ENCODE measurements at regions not wholly inside any gene's neighbourhood (a gene's known extent, or its start where the extent isn't known, plus 50 kb on each side); places are given as distances from the start of the nearest gene placed in this dataset.

DNA sequence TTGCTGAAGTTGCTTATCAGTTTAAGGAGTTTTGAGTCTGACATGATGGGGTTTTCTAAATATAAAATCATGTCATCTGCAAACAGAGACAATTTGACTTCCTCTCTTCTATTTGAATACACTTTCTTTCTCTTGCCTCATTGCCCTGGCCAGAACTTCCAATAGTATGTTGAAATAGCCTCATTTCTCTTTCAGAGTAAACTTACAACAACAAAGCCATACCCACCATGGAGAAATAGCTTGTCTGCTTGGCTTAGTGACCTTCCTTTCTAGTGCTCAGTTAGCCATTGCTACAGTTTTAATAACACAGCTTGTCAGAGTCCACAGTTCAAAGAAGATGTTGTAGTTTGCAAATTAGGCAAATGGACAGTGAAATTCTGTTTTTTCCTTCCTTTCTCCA, 228.0 kb downstream of the ETAA1 start:
- DNase-seq = no peak

DNA sequence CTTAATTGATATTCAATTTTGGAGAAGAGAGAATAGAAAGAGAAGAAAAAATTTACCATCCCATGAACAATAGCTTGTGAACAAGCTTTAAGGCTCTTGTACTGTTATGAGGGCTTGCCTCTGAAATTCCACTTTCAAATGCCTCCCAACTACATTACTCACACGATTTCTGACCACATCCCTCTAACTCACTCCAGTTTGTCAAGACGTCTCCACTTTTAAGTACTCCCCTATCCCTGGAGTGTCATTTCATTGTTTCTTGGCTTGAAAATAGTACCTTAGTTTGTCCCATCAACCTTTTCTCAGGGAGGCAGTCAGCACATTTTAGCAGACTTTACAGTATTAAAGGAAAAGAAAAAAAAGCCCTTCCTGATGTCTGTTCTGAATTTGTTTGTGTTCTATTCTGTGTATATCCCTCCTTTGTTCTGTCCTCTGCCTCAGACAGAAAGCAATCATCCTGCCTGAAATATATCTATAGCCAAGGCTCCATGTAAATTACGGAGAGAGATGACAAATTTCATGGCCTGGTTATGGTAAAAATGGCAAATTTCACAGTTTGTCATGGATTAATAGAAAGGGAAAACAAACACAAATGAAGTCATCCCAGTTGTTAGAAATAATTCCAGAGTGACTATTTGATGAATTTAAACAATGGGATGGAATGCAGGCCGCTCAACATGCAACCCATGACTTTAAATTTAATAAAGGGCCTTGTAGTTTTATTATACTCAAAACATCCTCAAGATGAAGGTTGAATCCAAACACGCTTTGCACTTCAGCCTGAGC, 228.8 kb downstream of the ETAA1 start:
- no peak for DNase-seq

DNA sequence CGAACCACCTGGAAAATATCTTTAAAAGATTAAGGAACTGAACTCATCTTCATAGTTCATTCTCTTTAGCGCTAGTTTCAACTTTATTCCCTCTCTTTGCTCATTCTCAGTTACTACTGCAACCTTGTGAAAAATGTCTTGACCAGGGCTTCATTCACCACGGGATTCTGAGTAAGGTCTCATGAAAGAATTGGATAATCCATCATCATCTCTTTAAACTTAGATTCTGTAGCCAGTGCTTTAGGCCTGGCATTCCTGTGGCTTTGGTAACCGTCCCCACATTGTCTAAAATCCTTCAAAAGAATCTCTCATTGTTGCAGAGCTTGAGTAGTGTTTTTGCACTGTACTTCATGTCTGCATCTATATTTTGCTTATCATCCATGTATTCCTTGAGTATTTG, 229.5 kb downstream of the ETAA1 start:
- no peak for DNase-seq

DNA sequence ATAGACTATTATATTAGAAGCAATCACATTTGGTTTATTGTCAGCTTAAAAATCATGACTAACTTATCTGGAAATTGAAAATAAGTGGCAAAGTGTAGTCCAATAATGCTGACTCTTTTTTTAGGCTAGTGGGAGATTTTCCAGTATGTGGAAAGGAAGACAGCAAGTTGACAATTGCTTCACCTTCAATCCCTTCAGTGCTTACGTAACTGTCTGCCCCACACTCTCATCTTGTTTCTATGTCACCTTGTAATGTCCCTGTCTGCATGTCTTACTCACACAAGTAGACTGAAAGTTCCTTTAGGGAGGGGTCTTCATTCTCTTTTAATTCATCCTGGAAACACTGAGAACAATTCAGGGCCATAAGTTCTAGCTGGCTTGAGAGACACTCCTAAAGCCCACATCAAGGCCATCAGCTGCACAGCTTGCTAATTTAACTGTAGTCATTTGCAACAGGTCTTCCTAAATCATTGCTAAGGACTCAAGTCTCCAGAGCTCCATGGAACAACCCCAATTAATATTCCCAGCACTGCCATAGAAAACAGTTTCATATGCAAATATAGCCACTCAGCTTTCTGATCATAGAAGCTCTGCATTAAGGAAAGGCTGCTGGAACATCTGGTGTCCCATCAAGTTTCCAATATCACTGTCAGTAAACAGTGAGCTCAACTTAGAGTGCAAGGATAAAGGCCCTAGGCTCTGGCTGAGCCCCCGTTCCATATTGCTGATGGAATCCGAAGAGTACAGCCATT, 230.5 kb downstream of the ETAA1 start:
- no peak for DNase-seq

DNA sequence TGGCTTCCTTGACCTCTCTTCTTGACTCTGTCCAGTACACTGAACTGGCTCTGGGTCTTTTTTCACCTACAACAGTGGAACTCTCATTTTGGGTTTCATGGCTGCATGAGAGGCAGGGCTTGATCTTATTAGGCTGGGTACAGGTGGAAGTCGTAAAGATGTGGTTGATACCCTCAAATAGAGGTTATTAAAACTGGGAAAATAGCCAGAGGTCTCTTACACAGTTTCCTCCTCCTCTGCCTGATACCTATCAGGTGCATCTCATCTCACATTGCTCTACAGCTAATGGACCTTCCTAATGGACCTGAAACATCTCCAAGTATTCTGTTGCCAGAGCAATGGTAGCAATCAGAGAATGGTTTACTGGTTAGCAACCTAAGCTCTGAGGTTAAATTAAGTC, 231.8 kb downstream of the ETAA1 start:
- DNase-seq = no peak

DNA sequence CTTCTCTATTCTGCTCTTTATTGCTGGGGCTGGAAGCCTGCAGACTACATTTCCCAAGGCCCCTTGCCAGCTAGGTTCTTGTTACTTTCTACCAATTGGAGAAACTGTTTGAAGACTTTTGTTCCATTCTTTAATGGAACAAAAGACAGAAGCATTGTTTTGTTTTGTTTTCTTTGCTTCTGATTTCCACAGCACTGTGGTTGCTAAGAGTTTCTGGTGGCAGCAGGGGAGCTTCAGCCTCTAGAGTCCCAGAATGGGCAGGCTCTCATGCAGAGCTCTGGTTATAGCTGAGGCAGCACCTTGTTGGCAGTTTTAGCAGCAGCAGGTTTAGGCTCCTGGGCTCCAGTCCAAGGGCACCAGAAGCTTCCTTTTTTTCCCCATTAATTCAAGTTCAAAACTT, 234.3 kb downstream of the ETAA1 start:
- DNase-seq = no peak

DNA sequence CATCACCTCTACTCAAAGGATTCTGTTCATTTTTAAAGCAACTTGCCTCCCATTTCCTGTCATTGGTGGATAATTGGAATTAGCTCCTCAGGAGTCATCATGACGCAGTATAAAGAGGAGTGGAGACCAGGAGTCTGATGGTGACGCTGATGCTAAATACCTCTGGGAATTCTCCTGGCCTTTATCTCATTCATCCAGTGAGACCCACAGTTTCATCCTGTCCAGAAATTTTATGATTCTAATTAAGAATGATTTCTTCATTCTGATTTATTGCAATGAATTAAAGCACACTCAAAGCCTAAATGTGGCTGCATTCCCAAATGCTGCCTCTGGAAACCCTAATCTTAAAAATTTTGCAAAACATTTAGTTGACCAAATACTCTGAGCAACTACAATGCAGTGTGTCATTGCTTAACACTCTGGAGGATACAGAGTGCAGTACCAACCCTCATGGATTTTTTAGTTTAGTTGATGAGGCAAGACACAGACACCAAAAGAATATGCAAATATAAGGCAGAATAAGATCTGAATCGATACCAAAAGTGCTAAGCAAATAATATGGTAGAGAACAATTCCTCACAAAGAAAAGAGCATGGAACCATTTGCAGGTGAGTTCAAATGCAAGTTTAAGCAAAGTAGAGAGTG, 236.2 kb downstream of the ETAA1 start:
- DNase-seq = no peak

DNA sequence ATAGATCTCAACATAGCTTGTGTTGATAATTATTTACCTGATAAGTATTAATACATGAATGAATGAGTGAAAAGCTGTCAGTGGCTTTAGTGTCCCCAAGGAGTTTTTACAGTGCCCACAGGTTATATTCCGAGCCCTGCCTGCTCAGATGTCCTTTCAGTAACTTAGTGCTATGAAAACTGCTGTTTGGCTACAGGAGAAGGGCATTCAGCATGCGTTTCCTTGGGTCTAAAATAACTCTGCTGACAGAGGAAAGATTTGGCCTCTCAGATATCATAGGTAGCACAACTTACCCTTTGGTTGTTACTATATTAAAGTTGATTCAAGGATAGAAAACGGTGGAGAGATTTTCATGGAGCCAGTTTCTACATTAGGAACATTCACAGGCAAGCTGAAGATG, 241.0 kb downstream of the ETAA1 start:
- no peak for DNase-seq

DNA sequence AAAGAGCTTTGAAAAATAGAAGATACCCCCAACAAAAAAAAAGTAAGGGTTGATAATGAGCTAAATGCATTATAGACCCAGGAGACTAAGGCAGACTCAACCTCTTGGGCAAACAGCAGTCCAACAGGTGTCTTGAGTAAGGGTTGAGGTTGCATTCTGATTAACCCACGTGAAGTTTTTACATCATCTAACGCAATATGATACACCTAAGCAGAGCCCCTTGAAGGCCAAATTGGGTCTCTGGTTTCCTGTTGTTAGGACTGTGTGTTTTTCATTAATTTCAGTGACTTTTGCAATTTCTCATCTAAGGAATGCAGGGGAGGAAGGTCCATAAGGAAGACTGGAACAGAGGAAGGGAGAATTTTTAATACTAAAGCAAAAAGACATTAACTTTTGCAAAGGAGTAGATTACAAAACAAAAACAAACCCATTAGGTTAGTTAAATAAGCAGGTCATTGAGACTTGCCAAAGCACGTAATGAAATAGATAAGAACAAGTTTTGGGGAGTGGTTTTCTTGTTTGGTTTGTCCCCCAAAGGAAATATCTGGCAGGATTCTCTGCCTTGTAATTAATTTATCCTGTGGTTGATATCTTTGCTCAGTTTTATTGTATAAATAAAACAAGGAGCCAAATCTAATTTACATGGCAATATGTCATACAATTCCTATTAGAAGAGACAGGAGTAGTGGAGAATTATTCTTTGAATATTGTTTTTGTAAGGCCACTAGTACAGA, 244.3 kb downstream of the ETAA1 start:
- peak in 1 of 3 experiments; percentile 39 for DNase-seq

DNA sequence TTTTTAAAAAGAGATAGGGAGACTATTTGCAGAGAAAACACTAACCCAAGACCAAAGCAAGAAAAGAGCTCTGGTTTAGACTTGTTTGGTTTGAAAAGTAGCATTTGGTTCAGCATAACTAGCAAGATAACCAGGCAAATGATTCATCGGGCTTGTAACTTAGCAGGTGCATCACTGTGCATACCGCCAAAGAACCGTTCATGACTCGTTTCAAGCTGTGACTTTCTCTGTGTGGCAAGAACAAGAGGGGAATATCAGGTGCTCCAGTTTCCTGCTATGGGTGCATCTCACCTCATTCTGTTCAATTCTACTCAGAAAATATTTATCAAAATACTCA, 244.9 kb downstream of the ETAA1 start:
- peak in 2 of 3 experiments; percentile 32 to 66 for DNase-seq

DNA sequence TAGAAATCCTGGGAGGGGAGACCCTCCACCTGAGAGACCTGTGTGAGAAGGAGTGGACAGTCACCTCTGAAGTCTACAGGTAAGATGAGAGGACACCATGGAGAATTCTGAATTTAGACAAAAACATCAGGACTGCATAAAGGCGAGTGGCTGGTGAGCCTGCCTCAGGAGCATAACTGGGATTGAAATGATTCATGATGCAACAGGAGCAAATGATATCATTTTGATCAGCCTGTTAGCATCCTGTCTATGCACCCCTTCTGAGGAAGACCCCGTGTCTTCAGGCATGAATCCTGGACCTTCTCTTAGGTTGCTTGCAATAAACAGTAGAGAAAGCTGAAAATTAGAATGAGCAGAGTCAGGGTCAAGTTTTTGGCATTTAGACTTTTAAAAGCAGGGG, 245.8 kb downstream of the ETAA1 start:
- DNase-seq = no peak

DNA sequence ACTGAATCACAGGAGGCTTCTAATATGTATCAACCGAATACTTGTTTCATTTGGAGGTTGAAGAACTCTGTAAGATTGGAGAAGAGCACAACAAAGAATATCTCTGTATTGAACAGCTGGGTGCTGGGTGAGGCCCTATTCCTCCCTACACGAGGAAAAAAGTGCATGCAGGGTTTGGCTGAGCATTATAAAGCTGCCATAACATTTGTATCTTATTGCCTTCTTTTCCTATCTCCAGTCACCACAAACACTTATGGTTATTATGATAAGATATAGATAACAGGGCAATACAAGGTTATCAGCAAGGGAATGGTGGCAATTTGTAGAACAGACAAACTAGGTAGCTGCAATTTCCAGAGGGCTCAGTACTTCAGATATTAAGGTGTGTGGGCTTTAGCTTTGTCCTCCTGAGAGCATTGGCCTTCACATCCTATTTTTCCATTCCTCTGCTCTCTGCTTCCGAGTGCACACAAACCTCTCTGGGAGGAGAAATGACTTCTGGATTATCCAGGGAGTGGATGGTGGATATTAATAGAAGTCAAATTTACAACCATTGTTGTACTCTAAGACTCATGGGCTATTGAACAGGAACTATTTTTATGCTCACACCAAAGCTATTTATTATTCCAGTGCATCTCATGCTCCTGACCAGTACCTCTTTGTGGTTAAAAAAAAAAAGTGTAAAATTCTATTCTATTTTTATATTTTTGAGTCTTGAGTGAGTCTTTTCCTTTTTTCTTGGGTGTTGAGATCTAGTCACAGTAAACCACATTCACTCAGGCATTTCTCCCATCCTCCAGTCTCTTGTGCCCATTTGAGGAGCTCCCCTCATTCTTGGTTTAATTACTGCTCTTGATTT, 248.4 kb downstream of the ETAA1 start:
- DNase-seq = no peak

DNA sequence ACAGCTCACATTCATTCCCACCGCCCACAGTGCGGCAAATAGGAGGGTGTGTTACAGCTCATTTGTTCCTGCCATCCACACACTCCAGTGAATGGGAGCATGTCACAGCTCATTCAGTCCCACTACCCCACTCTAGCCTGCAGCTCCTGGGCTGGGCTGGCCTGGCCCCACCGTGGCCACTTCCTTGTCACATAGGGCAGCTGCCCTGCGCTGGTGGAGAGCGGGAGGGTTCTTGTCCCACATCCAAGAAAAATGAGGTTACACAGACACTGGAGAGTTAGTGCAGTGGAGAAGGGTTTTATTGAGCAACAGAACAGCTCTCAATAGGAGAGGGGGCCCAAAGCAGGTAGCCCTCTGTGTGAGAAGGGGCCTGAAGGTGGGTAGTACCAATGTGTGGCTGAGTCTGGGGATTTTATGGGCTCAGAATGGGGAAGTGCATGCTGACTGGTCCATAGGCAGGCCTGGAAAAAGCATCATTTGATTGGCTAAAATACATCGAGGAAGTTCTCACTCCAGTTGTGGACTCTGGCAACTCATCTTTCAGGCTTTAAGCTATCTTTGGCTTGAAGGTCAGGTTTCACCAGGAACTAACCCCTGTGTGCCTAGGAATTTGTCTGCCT, 249.7 kb downstream of the ETAA1 start:
- DNase-seq = no peak

DNA sequence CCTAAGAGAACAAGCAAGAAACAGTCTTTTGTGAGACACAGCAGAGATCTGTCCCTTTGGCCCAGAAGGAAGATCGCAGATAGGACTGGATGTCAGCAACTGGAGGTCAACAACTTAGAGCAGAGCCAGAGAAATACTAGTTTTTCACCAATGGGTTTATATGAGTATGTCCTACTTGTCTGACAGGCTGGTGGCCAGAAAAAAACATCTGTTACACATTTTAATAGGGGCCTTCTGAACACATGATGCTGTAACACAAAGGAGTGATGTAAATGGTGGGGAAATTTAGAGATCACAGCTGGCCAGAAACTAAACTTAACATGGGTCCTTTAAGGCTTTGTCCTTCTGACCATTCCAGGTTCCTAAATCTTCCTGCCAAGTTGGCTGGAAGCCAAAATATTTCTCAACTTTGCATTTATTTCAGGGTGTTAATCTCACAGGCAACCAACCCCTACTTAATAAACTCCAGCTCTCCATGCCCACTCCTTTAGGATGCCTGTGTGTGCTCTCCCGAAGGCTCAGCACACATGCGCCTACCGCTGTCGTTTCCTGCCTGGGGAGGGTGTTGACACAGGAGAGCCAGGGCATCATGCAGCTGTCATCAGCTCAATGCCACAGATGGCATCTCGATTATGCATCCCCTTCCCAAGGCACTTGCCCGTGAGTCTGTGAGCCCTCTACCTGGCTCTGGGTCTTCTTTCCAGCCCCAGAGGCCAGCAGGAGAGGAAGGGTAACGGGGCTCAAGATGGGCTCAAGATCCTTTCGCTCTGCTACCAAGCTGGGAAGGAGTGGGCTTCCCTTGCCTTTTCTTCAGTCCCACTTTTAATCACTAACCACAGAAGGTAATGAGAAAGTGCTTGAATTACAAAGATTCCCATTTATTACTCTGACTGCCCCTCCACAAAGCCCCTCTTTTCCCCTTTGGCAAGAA, 252.5 kb downstream of the ETAA1 start:
- DNase-seq = peak in 2 of 3 experiments; percentile 52 to 77

DNA sequence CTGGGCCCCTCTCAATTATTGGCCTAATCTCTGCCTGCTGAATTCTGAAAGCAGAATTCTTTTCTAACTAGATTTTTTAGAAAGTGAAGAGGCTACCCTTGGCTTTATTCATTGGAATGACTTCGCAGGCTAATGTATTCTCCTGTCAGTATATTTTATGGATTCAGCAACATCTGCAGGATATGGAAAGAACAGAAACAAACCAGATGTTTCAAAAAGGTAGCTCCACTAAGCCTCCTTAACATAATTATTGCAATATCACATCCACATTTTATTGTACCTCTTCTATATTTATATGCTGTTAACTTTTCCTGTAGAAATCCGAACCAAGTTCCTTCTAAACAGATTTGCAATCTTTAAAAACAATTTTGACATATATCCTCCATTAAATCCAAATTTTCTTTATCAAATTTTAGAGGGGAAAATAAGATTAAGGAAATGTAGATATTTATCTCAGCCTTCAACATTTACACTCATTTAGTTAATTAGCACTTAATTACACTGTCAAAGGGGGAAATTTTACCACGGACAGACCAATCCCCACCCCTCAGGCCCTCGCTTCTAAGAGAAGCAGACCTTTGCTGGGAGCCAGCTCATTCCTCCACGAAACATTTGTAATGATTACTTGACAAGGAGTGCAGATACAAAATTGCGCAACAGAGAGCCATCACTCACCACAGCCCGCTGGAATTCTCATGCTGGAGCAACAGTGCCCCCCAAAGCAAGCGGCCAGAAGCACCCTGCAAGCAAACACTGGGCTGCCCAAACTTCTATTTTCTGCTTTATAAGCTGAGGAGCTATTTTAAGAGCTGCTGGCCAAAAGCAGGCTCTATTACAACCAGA, 253.4 kb downstream of the ETAA1 start:
- peak in 2 of 3 experiments; percentile 46 to 52 for DNase-seq

DNA sequence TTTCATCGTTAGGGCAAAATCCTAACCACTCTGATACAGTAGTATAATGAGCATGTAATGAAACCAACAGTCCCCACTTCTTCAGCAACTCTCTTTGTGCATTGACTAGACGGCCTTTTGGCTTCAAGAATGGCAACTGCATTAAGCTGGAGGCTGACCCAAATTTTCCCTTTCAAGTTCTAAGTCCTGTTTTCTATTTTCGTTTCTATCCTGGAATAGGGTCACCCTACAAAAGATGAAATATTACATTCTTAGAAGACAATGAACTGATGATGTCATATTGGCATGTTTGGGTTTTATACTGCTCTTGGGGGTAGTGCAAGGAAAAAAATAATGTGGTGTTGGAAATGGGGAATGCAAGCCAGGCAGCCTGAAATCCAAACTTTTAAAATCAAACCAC, 254.4 kb downstream of the ETAA1 start:
- no peak for DNase-seq

DNA sequence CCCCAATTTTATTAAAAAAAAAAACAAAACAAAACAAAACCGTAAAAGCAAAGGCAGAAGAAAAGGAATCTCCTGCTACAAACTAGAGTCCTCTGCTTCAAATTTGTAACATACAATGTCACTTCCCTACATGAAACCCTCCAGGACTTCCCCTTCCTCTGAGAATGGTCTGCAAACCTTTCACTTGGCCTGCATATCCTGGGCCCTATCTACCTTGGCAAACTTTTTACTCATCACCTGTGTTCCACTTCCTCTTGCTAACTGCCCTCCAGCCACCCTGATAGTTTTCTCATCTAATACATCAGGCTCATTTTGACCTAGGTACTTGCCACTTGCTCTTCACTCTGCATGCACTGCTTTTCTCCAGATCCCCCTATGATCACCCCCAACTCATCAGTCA, 255.5 kb downstream of the ETAA1 start:
- no peak for DNase-seq

DNA sequence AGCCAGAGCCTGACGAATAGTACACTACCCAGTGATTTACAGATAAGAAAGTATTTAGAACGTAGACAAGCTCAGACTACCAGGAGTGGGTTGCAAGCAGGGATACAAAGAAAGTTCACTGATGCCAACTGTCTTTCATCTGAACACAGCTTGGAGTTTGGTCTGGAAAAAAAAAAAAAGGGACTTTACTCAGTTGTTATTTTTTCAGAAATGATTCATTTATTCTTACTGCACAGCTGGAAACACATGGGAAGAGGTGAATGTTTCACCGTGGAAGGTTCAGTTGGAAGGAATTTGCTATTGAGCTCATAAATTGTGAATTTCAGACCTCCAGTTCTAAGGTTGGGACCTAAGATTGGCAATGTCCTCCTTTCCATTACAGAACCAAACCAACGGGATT, 259.7 kb downstream of the ETAA1 start:
- DNase-seq = no peak

DNA sequence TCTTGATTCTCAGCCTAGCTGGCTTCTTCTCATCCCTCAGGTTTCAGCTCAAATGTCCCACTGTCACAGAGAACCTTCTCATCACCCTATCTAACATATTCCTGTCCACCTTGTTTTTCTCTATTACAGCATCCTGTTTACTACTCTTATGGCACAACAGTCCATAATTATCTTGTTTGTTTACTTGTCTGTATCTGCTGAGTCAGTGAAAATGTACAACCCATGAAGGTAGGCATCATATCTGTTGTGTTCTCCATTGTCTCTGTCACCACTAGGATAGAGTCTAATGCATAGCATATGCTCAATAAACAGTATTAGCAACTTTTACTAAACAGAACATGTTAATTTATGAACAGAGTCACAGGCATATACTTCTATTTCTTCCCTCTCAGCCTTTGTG, 261.7 kb downstream of the ETAA1 start:
- DNase-seq = no peak

All from NCI-H1417 (cell line).